ENCODE measurements at regions not wholly inside any gene's neighbourhood (a gene's known extent, or its start where the extent isn't known, plus 50 kb on each side); places are given as distances from the start of the nearest gene placed in this dataset.
"Not testable (repeated sequence)": the region's sequence is repeated elsewhere in the genome, so short reads cannot be mapped to it uniquely, and the experiment has no call there.

- H3K4me3 ChIP-seq (ENCODE audit: low read length) = no peak overlapping the region
- no peaks in the 10 kb centered on the region for H3K27me3 ChIP-seq (ENCODE audit: insufficient read depth, low read length)
- WGBS = 95% methylated on average over 6 of the region's 6 CpGs
- H3K36me3 ChIP-seq (ENCODE audit: insufficient read depth, low read length) = no peaks in the 10 kb centered on the region
- no peaks in the 10 kb centered on the region for H3K9me3 ChIP-seq (ENCODE audit: insufficient read depth, low read depth, low read length)
- H3K9ac ChIP-seq (ENCODE audit: low read depth, low read length) = no peak overlapping the region
- H3K27ac ChIP-seq (ENCODE audit: low read depth, low read length) = no peak overlapping the region
- peaks cover 15% of the 10 kb centered on the region for H3K4me1 ChIP-seq (ENCODE audit: insufficient read depth, low read length)
Measured at GRCh38 chr7:130954918-130955564, 221.0 kb upstream of the KLF14 start.

DNA sequence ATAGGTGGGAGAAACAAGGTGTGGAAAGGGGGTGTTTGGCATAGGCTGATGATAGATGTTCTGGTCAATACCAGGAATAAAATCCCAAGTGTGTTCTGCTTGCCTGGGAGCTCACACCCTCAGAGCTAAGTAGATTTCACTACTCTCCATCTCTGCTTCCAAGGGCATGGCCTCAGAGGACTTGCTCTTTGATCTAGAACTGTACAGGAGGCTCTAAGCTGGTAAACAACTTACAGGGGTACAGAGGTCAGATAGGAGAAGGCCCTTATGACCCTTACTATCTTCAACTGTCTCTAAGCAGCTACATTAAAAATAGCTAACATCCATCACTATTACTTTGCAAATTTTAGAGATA lies 221.5 kb upstream of the KLF14 start:
- Histone ChIP-seq H3K27ac (ENCODE audit: low read depth, low read length) (no peak overlapping the region), H3K9me3 (ENCODE audit: insufficient read depth, low read depth, low read length) (no peaks in the 10 kb centered on the region), H3K36me3 (ENCODE audit: insufficient read depth, low read length) (no peaks in the 10 kb centered on the region), H3K4me1 (ENCODE audit: insufficient read depth, low read length) (peaks cover 15% of the 10 kb centered on the region), H3K27me3 (ENCODE audit: insufficient read depth, low read length) (no peaks in the 10 kb centered on the region), H3K4me3 (ENCODE audit: low read length) (no peak overlapping the region), H3K9ac (ENCODE audit: low read depth, low read length) (no peak overlapping the region)

- Histone ChIP-seq H3K27me3 (ENCODE audit: insufficient read depth, low read length) (no peaks in the 10 kb centered on the region), H3K36me3 (ENCODE audit: insufficient read depth, low read length) (no peaks in the 10 kb centered on the region), H3K9me3 (ENCODE audit: insufficient read depth, low read depth, low read length) (no peaks in the 10 kb centered on the region), H3K4me1 (ENCODE audit: insufficient read depth, low read length) (peaks cover 15% of the 10 kb centered on the region), H3K9ac (ENCODE audit: low read depth, low read length) (no peak overlapping the region), H3K27ac (ENCODE audit: low read depth, low read length) (no peak overlapping the region), H3K4me3 (ENCODE audit: low read length) (no peak overlapping the region)
- 90% methylated on average over 6 of the region's 7 CpGs for WGBS
Measured at GRCh38 chr7:130956417-130957136, 222.6 kb upstream of the KLF14 start.

DNA sequence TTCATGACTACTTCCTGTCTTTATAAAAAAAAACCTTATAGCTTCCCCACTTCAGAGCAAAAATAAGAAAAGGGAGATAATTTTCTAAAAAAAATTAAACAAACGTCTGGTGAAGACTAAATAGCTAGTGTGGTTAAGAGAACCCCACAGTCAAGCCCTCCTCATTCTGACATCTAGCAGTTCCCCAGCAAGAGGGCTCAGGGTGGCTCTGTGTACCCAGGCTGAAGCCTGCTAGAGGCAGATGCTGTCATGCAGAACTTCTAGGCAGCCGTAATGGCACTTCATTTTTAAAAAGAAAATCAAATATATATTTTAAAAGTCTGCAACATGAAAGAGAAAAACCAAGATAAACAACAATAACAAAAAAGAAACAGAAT lies 223.1 kb upstream of the KLF14 start:
- no peak overlapping the region for H3K4me3 ChIP-seq (ENCODE audit: low read length)
- H3K27ac ChIP-seq (ENCODE audit: low read depth, low read length) = no peak overlapping the region
- WGBS = no CpG with 5 or more reads among the region's 2 CpGs
- no peaks in the 10 kb centered on the region for H3K27me3 ChIP-seq (ENCODE audit: insufficient read depth, low read length)
- no peaks in the 10 kb centered on the region for H3K9me3 ChIP-seq (ENCODE audit: insufficient read depth, low read depth, low read length)
- H3K9ac ChIP-seq (ENCODE audit: low read depth, low read length) = no peak overlapping the region
- peaks cover 11% of the 10 kb centered on the region for H3K4me1 ChIP-seq (ENCODE audit: insufficient read depth, low read length)
- no peaks in the 10 kb centered on the region for H3K36me3 ChIP-seq (ENCODE audit: insufficient read depth, low read length)

- not testable (repeated sequence) for H3K4me3 ChIP-seq (ENCODE audit: low read length); H3K27ac ChIP-seq (ENCODE audit: low read depth, low read length); H3K27me3 ChIP-seq (ENCODE audit: insufficient read depth, low read length); H3K4me1 ChIP-seq (ENCODE audit: insufficient read depth, low read length); H3K36me3 ChIP-seq (ENCODE audit: insufficient read depth, low read length); H3K9me3 ChIP-seq (ENCODE audit: insufficient read depth, low read depth, low read length); H3K9ac ChIP-seq (ENCODE audit: low read depth, low read length)
- WGBS = 91% methylated on average over 5 of the region's 6 CpGs
Measured at GRCh38 chr7:130957722-130958435, 223.9 kb upstream of the KLF14 start.

DNA sequence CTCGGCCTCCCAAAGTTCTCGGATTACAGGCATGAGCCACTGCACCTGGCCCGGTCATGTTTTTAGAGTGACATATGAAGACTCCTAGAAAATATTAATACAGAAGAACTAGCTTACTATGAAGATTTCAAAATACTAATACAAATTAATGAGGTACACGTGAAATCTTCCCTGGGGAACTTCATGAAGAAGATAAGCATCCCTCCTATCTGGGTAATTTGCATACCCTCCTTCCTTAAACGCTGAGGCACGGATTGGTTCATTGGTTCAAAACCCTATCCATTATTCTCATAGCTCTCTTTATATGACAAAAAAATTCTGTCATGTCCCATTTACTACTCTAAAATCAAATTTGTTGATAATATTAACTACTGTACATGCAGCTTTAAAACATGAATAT lies 224.8 kb upstream of the KLF14 start:
- Histone ChIP-seq H3K4me1 (ENCODE audit: insufficient read depth, low read length) (peaks cover 9% of the 10 kb centered on the region), H3K9ac (ENCODE audit: low read depth, low read length) (no peak overlapping the region), H3K27ac (ENCODE audit: low read depth, low read length) (no peak overlapping the region), H3K36me3 (ENCODE audit: insufficient read depth, low read length) (no peaks in the 10 kb centered on the region), H3K4me3 (ENCODE audit: low read length) (no peak overlapping the region), H3K27me3 (ENCODE audit: insufficient read depth, low read length) (no peaks in the 10 kb centered on the region), H3K9me3 (ENCODE audit: insufficient read depth, low read depth, low read length) (no peaks in the 10 kb centered on the region)
- WGBS = 87% methylated on average over 6 of the region's 6 CpGs

DNA sequence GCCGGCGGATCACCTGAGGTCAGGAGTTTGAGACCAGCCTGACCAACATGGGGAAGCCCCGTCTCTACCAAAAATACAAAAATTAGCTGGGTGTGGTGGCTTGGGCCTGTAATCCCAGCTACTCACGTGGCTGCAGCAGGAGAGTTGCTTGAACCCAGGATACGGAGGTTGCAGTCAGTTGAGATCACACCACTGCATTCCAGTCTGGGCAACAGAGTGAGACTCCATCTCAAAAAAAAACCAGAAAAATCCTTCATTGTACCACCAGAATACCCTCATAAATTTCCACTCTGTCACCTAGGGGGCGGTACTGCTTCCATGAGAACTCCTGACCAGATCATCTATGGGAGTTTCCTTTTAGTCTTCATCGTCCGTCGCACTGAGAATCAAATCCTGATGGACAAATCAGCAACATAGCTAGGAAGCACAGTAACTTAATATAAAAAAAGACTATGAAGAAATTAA lies 225.8 kb upstream of the KLF14 start:
- whole genome bisulfite sequencing = 90% methylated on average over 9 of the region's 9 CpGs
- H3K9ac ChIP-seq (ENCODE audit: low read depth, low read length) = no peak overlapping the region
- H3K27me3 ChIP-seq (ENCODE audit: insufficient read depth, low read length) = no peaks in the 10 kb centered on the region
- no peak overlapping the region for H3K27ac ChIP-seq (ENCODE audit: low read depth, low read length)
- no peaks in the 10 kb centered on the region for H3K9me3 ChIP-seq (ENCODE audit: insufficient read depth, low read depth, low read length)
- H3K36me3 ChIP-seq (ENCODE audit: insufficient read depth, low read length) = no peaks in the 10 kb centered on the region
- H3K4me3 ChIP-seq (ENCODE audit: low read length) = no peak overlapping the region
- peaks cover 9% of the 10 kb centered on the region for H3K4me1 ChIP-seq (ENCODE audit: insufficient read depth, low read length)

DNA sequence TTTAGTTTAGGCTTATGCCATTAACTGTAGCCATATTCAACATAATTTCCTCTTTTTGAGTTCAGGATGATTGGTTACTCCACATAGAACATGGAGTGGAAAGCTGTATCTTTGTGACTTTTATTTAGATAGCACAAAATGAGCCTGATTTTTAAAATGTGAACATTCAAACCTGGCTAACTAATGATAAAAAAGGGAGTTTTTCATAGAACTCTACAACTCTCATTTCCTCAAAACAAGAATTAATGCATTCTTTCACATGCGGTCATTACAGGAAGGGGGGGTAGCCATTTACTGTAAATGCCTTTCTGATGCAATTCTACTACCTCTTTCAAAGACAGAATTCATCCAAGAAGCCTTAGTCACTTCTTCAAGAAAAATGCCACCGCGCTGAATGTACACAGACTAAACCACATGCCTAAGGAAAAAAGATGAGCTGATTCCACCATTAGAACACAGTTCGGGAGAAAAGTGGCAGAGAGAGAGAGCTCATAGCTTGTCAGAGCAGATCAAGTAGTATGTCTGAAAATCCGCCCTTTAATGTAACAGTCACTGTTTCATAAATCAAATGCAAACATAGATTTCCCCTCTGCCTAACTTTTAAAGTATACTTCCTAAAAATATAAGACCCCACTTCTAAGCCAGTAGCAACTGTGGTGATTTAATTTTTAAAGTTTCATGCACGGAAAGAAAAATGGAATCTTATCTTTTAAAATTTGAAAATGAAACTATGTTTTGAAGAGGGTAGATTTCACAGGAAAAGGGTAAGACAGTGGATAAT lies 226.4 kb upstream of the KLF14 start:
- H3K27me3 ChIP-seq (ENCODE audit: insufficient read depth, low read length) = no peaks in the 10 kb centered on the region
- peak overlapping the region; percentile 8; the same call in 1 of the 2 replicates for H3K9ac ChIP-seq (ENCODE audit: low read depth, low read length)
- WGBS = 95% methylated on average over 6 of the region's 6 CpGs
- no peaks in the 10 kb centered on the region for H3K9me3 ChIP-seq (ENCODE audit: insufficient read depth, low read depth, low read length)
- peak overlapping the region; percentile 31; the same call in 1 of the 2 replicates for H3K27ac ChIP-seq (ENCODE audit: low read depth, low read length)
- H3K4me3 ChIP-seq (ENCODE audit: low read length) = no peak overlapping the region
- H3K36me3 ChIP-seq (ENCODE audit: insufficient read depth, low read length) = no peaks in the 10 kb centered on the region
- H3K4me1 ChIP-seq (ENCODE audit: insufficient read depth, low read length) = peaks cover 9% of the 10 kb centered on the region

GRCh38 chr7:130961128-130961601 lies 227.2 kb upstream of the KLF14 start:
- no peak overlapping the region for H3K27ac ChIP-seq (ENCODE audit: low read depth, low read length)

GRCh38 chr7:130962109-130962508 lies 228.1 kb upstream of the KLF14 start:
- Histone ChIP-seq H3K36me3 (ENCODE audit: insufficient read depth, low read length) (no peaks in the 10 kb centered on the region), H3K27ac (ENCODE audit: low read depth, low read length) (no peak overlapping the region), H3K27me3 (ENCODE audit: insufficient read depth, low read length) (no peaks in the 10 kb centered on the region), H3K4me1 (ENCODE audit: insufficient read depth, low read length) (peaks cover 9% of the 10 kb centered on the region), H3K9me3 (ENCODE audit: insufficient read depth, low read depth, low read length) (no peaks in the 10 kb centered on the region), H3K4me3 (ENCODE audit: low read length) (no peak overlapping the region), H3K9ac (ENCODE audit: low read depth, low read length) (no peak overlapping the region)
- WGBS = 100% methylated on average over 1 of the region's 2 CpGs

More at GRCh38 chr7:130961128-130961601, 227.2 kb upstream of the KLF14 start:
- peaks cover 9% of the 10 kb centered on the region for H3K4me1 ChIP-seq (ENCODE audit: insufficient read depth, low read length)
- H3K9ac ChIP-seq (ENCODE audit: low read depth, low read length) = peak overlapping the region; percentile 8; the same call in 1 of the 2 replicates
- no peaks in the 10 kb centered on the region for H3K27me3 ChIP-seq (ENCODE audit: insufficient read depth, low read length)
- H3K4me3 ChIP-seq (ENCODE audit: low read length) = no peak overlapping the region
- no peaks in the 10 kb centered on the region for H3K36me3 ChIP-seq (ENCODE audit: insufficient read depth, low read length)
- no peaks in the 10 kb centered on the region for H3K9me3 ChIP-seq (ENCODE audit: insufficient read depth, low read depth, low read length)
- WGBS = 94% methylated on average over 9 of the region's 9 CpGs

- H3K9ac ChIP-seq (ENCODE audit: low read depth, low read length) = no peak overlapping the region
- no peak overlapping the region for H3K27ac ChIP-seq (ENCODE audit: low read depth, low read length)
- no peaks in the 10 kb centered on the region for H3K36me3 ChIP-seq (ENCODE audit: insufficient read depth, low read length)
- WGBS = 91% methylated on average over 5 of the region's 5 CpGs
- no peaks in the 10 kb centered on the region for H3K27me3 ChIP-seq (ENCODE audit: insufficient read depth, low read length)
- H3K4me3 ChIP-seq (ENCODE audit: low read length) = no peak overlapping the region
- H3K4me1 ChIP-seq (ENCODE audit: insufficient read depth, low read length) = peaks cover 9% of the 10 kb centered on the region
- no peaks in the 10 kb centered on the region for H3K9me3 ChIP-seq (ENCODE audit: insufficient read depth, low read depth, low read length)
Measured at GRCh38 chr7:130963339-130963738, 229.3 kb upstream of the KLF14 start.

All from HUES64 (cell line).